GM12865 (cell line): ENCODE measurements at regions not wholly inside any gene's neighbourhood (a gene's known extent, or its start where the extent isn't known, plus 50 kb on each side); places are given as distances from the start of the nearest gene placed in this dataset.
"Not testable (repeated sequence)": the region's sequence is repeated elsewhere in the genome, so short reads cannot be mapped to it uniquely, and the experiment has no call there.

Source experiments
- DNase-seq: peaks from one replicate; pipeline ENCODE4 v3.0.0; 2010; ENCODE audit warnings: low read depth
- H3K4me3 ChIP-seq: 2 replicates; pipeline ENCODE4 v1.5.1; 2011; ENCODE audit warnings: mild to moderate bottlenecking, low read depth, low read length, control low read depth
- CTCF ChIP-seq: IDR thresholded peaks from 2 replicates; pipeline ENCODE4 v1.5.1; 2011; ENCODE audit warnings: low read length, control low read depth, low read depth, inconsistent platforms; ENCODE audit not compliant: insufficient read depth; ENCODE audit errors: missing control alignments

- H3K4me3 ChIP-seq, result no peak overlapping the region
- no peak for DNase-seq
- no peak for TF ChIP-seq CTCF
These were observed 204.6 kb downstream of the COX18 start for GRCh38 chr4:72864898-72865297.

GRCh38 chr4:72864277-72864676 lies 205.2 kb downstream of the COX18 start:
- DNase-seq, H3K4me3 ChIP-seq: not testable (repeated sequence)

- DNase-seq, result no peak
- TF ChIP-seq CTCF, result no peak
- no peak overlapping the region for H3K4me3 ChIP-seq
These were observed 208.8 kb downstream of the COX18 start for GRCh38 chr4:72860766-72861165.

GRCh38 chr4:72858328-72858727 lies 211.2 kb downstream of the COX18 start:
- H3K4me3 ChIP-seq, result no peak overlapping the region
- no peak for TF ChIP-seq CTCF
- no peak for DNase-seq

- TF ChIP-seq CTCF, result no peak
- no peak overlapping the region for H3K4me3 ChIP-seq
- no peak for DNase-seq
These were observed 211.7 kb downstream of the COX18 start for GRCh38 chr4:72857787-72858186.

GRCh38 chr4:72857216-72857615 lies 212.3 kb downstream of the COX18 start:
- no peak overlapping the region for H3K4me3 ChIP-seq
- no peak for TF ChIP-seq CTCF
- no peak for DNase-seq

GRCh38 chr4:72846280-72847111 lies 223.0 kb downstream of the COX18 start:
- H3K4me3 ChIP-seq, result no peak overlapping the region
- DNase-seq, result peak; percentile 48

More at GRCh38 chr4:72846280-72847111, 223.0 kb downstream of the COX18 start:
- no peak for TF ChIP-seq CTCF
